GM06990 (cell line): ENCODE measurements at regions not wholly inside any gene's neighbourhood (a gene's known extent, or its start where the extent isn't known, plus 50 kb on each side); places are given as distances from the start of the nearest gene placed in this dataset.

Experiments
- DNase-seq: peaks from one replicate; pipeline ENCODE4 v3.0.0-alpha.2; 2011; ENCODE audit not compliant: insufficient read length; ENCODE audit errors: extremely low read depth
- H3K27me3 ChIP-seq: replicated peaks from 2 replicates; pipeline ENCODE4 v1.6.0; 2011; ENCODE audit warnings: low read length; ENCODE audit not compliant: control insufficient read depth, insufficient read depth
- H3K36me3 ChIP-seq: 2 replicates; pipeline ENCODE4 v1.5.1; 2011; ENCODE audit warnings: low read length; ENCODE audit not compliant: control insufficient read depth, insufficient read depth
- H3K4me3 ChIP-seq: replicated peaks from 2 replicates; pipeline ENCODE4 v1.5.1; 2011; ENCODE audit warnings: low read depth, mild to moderate bottlenecking, control low read depth, low read length
- TF ChIP-seq, protein P1 (sequence below): IDR thresholded peaks from 2 replicates; pipeline ENCODE4 v1.5.1; 2011; ENCODE audit warnings: low read length, control low read depth, mild to moderate bottlenecking, inconsistent platforms; ENCODE audit not compliant: insufficient read depth, poor library complexity, severe bottlenecking

DNA sequence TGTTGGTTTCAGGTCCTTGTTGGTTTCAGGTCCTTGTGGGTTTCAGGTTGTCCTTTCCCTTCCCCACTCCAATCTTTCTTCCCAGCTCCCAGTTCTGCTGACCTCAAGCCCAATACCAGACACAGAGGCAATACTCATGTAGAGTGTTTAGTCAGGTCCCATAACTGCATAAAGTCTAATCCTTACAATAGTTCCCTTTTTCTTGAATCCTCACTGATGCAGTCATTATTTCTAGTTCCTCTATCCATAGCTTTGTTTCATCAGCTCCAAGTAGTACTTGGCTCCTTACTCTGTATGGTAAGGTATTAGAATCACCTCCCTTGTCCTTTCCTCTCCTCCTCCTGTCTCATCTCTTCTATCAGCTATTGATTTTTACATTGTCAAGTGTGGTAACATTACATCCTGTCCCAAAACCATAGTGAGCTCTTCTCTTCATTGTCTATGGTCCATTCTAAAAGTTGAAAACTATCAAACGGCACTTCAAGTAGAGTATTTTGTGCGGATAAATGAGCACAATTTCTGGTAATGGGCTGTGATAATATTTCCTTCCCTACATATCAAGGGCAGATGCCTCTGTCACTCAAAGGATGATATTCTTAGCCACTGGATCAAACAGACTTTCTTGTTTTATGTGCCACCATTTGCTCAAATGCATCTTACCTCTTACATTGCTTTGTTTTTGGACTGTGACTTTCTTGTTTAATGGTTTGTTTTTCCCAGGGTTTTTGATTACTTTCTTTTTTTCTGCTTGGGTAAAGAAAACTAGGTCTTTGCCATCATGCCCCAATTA lies 57.2 kb upstream of the JDP2 start:
- TF ChIP-seq, protein P1, sequence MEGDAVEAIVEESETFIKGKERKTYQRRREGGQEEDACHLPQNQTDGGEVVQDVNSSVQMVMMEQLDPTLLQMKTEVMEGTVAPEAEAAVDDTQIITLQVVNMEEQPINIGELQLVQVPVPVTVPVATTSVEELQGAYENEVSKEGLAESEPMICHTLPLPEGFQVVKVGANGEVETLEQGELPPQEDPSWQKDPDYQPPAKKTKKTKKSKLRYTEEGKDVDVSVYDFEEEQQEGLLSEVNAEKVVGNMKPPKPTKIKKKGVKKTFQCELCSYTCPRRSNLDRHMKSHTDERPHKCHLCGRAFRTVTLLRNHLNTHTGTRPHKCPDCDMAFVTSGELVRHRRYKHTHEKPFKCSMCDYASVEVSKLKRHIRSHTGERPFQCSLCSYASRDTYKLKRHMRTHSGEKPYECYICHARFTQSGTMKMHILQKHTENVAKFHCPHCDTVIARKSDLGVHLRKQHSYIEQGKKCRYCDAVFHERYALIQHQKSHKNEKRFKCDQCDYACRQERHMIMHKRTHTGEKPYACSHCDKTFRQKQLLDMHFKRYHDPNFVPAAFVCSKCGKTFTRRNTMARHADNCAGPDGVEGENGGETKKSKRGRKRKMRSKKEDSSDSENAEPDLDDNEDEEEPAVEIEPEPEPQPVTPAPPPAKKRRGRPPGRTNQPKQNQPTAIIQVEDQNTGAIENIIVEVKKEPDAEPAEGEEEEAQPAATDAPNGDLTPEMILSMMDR: no peak
- H3K4me3 ChIP-seq: no peak overlapping the region
- DNase-seq: no peak
- H3K27me3 ChIP-seq: no peaks in the 10 kb centered on the region
- no peaks in the 10 kb centered on the region for H3K36me3 ChIP-seq

DNA sequence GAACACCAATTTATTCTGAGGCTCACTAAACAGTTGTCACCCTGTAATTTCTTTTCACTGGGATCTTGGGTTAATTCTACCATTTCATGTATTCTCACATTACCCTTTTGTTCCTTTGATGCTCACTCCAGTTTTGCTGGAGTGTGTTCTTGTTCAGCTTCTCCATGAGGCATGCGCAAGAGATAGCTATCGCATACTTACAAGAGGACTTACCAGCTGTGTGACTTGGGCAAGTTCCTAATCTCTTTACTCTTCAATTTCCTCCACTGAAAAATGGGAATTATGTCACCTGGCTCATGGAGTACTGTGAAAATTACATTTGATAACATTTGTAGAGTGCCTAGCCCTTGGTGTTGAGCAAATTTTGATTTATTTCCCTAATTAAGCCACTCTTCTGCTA lies 56.5 kb upstream of the JDP2 start:
- no peak overlapping the region for H3K4me3 ChIP-seq
- TF ChIP-seq, protein P1: no peak
- no peaks in the 10 kb centered on the region for H3K27me3 ChIP-seq
- no peak for DNase-seq
- no peaks in the 10 kb centered on the region for H3K36me3 ChIP-seq

DNA sequence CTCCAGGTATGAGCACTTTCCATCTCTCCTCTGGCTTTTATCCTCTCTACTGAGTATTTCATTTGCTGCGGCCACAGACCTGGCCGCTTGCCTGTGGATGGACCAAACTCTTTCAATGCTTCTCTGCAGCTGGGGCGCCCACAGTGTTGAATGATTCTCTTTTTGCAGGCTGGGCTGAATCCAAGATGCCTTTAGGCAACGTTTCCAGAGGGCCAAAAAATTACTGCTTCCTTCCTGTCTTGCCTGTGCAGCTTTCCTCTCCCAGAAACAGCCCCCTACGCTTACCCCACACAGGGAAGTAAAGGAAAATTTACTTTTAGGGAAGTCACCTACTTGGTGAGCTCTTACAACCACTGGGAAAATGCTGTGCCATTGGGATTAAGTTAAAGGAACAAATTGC lies 55.6 kb upstream of the JDP2 start:
- Histone ChIP-seq H3K36me3 (no peaks in the 10 kb centered on the region), H3K4me3 (no peak overlapping the region), H3K27me3 (no peaks in the 10 kb centered on the region)
- no peak for DNase-seq
- TF ChIP-seq, protein P1: no peak

DNA sequence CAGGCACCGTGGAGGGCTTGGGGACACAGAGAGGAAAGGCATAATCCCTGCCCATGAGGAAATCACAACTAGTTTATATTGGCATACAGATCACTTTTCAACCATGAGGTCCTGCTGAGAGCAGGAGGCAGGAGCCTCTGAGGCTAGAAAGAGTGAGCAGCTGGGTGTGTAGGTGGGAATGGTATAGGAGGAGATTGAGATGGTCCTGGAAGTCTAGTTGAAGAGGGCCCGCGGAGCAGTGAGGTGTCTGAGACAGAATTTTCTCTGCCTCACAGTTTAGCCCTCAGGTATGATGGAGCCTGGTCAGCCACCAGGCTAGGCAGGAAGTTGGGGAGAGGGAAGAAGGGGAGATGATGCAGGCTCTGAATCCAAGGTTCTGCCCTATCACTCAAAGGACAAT lies 54.7 kb upstream of the JDP2 start:
- H3K4me3 ChIP-seq: no peak overlapping the region
- no peaks in the 10 kb centered on the region for H3K36me3 ChIP-seq
- no peaks in the 10 kb centered on the region for H3K27me3 ChIP-seq
- TF ChIP-seq, protein P1: no peak
- DNase-seq: no peak

DNA sequence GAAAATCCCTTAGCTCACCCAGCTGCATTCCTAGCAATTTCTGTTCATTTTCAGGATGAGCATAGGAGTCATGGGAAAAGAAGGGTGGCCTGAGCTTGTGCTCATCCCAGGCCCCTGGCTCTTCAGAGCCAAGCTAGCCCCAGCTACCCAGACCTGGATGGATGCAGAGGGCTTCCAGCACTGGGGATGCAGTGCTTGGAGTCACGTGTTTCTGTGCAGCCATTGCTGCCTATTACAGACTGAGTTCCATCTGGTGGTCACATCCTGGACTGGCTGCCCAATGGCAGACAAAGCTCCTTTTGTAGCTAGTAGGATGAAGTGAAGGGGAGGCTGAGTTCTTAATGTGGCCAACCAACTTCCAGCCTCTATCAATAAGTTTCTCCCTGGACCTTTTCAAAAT lies 54.2 kb upstream of the JDP2 start:
- TF ChIP-seq, protein P1: no peak
- H3K27me3 ChIP-seq: no peaks in the 10 kb centered on the region
- DNase-seq: no peak
- H3K36me3 ChIP-seq: no peaks in the 10 kb centered on the region
- H3K4me3 ChIP-seq: no peak overlapping the region
